GM23338 (cell line): ENCODE measurements at regions not wholly inside any gene's neighbourhood (a gene's known extent, or its start where the extent isn't known, plus 50 kb on each side); places are given as distances from the start of the nearest gene placed in this dataset.

ENCODE experiments used
- ATAC-seq: fragments of 200-7000 bp; cut with Tn5 transposase; 3 replicates; pipeline ENCODE4 v1.9.1; 2020
- DNase-seq: peaks from one replicate; pipeline ENCODE4 v3.0.0-alpha.2; 2015; ENCODE audit warnings: low spot score
- H2AFZ ChIP-seq: fragments of 200-600 bp; sonication (generic); 2 replicates; pipeline ENCODE4 v1.8.0; 2016; ENCODE audit warnings: antibody characterized with exemption, mild to moderate bottlenecking, moderate library complexity
- H3F3A ChIP-seq: fragments of 200-600 bp; sonication (generic); replicated peaks from 2 replicates; pipeline ENCODE4 v1.8.0; 2017; ENCODE audit warnings: antibody characterized with exemption, mixed run types, low read depth
- H3K27ac ChIP-seq: fragments of 200-600 bp; sonication (generic); 2 replicates; pipeline ENCODE4 v1.6.1; 2016; ENCODE audit warnings: low read depth
- H3K27me3 ChIP-seq: fragments of 200-600 bp; sonication (generic); 2 replicates; pipeline ENCODE4 v1.8.0; 2016; ENCODE audit warnings: mild to moderate bottlenecking, mixed run types, moderate library complexity; ENCODE audit not compliant: insufficient read depth
- H3K36me3 ChIP-seq: fragments of 200-600 bp; sonication (generic); 2 replicates; pipeline ENCODE4 v1.8.0; 2016; ENCODE audit warnings: mild to moderate bottlenecking; ENCODE audit not compliant: insufficient read depth
- H3K4me1 ChIP-seq: fragments of 200-600 bp; sonication (generic); 2 replicates; pipeline ENCODE4 v1.8.0; 2016; ENCODE audit warnings: mild to moderate bottlenecking, moderate library complexity; ENCODE audit not compliant: insufficient read depth
- H3K4me2 ChIP-seq: fragments of 200-600 bp; sonication (generic); 2 replicates; pipeline ENCODE4 v1.7.1; 2017; ENCODE audit warnings: mixed run types
- H3K4me3 ChIP-seq: fragments of 200-600 bp; sonication (generic); 2 replicates; pipeline ENCODE4 v1.6.1; 2016; ENCODE audit warnings: mixed run types
- H3K79me2 ChIP-seq: fragments of 200-600 bp; sonication (generic); replicated peaks from 2 replicates; pipeline ENCODE4 v1.8.0; 2017; ENCODE audit warnings: mild to moderate bottlenecking; ENCODE audit not compliant: insufficient read depth
- H3K9me2 ChIP-seq: fragments of 200-600 bp; sonication (generic); 2 replicates; pipeline ENCODE4 v1.8.0; 2017; ENCODE audit not compliant: insufficient read depth
- H4K20me1 ChIP-seq: fragments of 200-600 bp; sonication (generic); replicated peaks from 2 replicates; pipeline ENCODE4 v1.8.0; 2017; ENCODE audit warnings: mild to moderate bottlenecking; ENCODE audit not compliant: insufficient read depth
- H3K27ac Mint-ChIP-seq: 2 replicates; pipeline ENCODE4 v1.8.0; 2020; ENCODE audit warnings: inconsistent platforms, mild to moderate bottlenecking, moderate library complexity, mixed read lengths
- H3K27me3 Mint-ChIP-seq: 3 replicates; pipeline ENCODE4 v1.8.0; 2022; ENCODE audit warnings: low read depth, mild to moderate bottlenecking, moderate library complexity, mixed read lengths, inconsistent platforms; ENCODE audit not compliant: insufficient read depth, poor library complexity
- H3K36me3 Mint-ChIP-seq: 3 replicates; pipeline ENCODE4 v1.8.0; 2021; ENCODE audit warnings: low read depth, mild to moderate bottlenecking, inconsistent platforms, moderate library complexity, mixed read lengths
- H3K4me1 Mint-ChIP-seq: 3 replicates; pipeline ENCODE4 v1.8.0; 2020; ENCODE audit warnings: mild to moderate bottlenecking, inconsistent platforms, mixed read lengths
- H3K4me3 Mint-ChIP-seq: 3 replicates; pipeline ENCODE4 v1.8.0; 2021; ENCODE audit warnings: moderate library complexity, mild to moderate bottlenecking, inconsistent platforms, mixed read lengths
- H3K9me3 Mint-ChIP-seq: 3 replicates; pipeline ENCODE4 v1.8.0; 2020; ENCODE audit warnings: moderate library complexity, mild to moderate bottlenecking, inconsistent platforms, mixed read lengths
- EZH2 ChIP-seq: fragments of 200-600 bp; sonication (generic); IDR thresholded peaks from one replicate; pipeline ENCODE4 v1.8.0; 2017; ENCODE audit warnings: antibody characterized with exemption, mild to moderate bottlenecking, low read depth; ENCODE audit not compliant: unreplicated experiment
- EZH2phosphoT487 ChIP-seq: fragments of 200-600 bp; sonication (generic); IDR thresholded peaks from one replicate; pipeline ENCODE4 v1.8.1; 2018; ENCODE audit warnings: antibody characterized with exemption; ENCODE audit not compliant: unreplicated experiment
- NANOG ChIP-seq: IDR thresholded peaks from 2 replicates; pipeline ENCODE4 v1.6.1; 2016; ENCODE audit warnings: antibody characterized with exemption, borderline replicate concordance
- POLR2AphosphoS5 ChIP-seq: IDR thresholded peaks from 2 replicates; pipeline ENCODE4 v1.6.1; 2016; ENCODE audit warnings: antibody characterized with exemption, low read depth
- STAT1 ChIP-seq: IDR thresholded peaks from one replicate; pipeline ENCODE4 v1.6.1; 2016; ENCODE audit warnings: antibody characterized with exemption; ENCODE audit not compliant: unreplicated experiment
- ZNF331 ChIP-seq: fragments of 250-450 bp; sonication (Bioruptor Pico); IDR thresholded peaks from 2 replicates; pipeline ENCODE4 v1.5.0; 2020; ENCODE audit warnings: low read depth, mild to moderate bottlenecking, moderate library complexity
- TF ChIP-seq, protein P1 (sequence below): fragments of 250-450 bp; sonication (Bioruptor Pico); IDR thresholded peaks from 2 replicates; pipeline ENCODE4 v1.5.0; 2020; ENCODE audit warnings: mild to moderate bottlenecking, moderate library complexity

DNA sequence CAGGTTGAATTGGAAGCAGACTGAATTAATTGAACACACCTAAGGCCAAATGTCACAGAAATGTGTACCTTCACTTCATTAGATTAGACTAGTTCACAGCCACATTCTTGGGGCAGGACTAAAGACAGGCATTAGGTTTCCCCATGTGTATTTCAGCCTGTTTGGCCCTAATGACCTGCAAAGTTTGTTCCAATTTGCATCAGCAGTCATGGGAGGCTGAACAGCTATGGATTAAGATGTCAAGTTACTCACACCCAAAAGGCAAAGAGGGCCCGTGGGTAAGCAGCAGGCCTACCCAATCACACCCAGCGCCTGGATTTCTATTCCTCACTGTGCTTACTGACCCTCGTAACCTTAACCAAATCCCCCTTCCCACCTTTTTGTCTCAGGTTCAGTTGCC lies 99.6 kb upstream of the RIOK3 start:
- TF ChIP-seq EZH2 (no peak), STAT1 (no peak), EZH2phosphoT487 (no peak), POLR2AphosphoS5 (no peak), NANOG (no peak), ZNF331 (CRISPR knock-in tag) (no peak)
- TF ChIP-seq, protein P1, sequence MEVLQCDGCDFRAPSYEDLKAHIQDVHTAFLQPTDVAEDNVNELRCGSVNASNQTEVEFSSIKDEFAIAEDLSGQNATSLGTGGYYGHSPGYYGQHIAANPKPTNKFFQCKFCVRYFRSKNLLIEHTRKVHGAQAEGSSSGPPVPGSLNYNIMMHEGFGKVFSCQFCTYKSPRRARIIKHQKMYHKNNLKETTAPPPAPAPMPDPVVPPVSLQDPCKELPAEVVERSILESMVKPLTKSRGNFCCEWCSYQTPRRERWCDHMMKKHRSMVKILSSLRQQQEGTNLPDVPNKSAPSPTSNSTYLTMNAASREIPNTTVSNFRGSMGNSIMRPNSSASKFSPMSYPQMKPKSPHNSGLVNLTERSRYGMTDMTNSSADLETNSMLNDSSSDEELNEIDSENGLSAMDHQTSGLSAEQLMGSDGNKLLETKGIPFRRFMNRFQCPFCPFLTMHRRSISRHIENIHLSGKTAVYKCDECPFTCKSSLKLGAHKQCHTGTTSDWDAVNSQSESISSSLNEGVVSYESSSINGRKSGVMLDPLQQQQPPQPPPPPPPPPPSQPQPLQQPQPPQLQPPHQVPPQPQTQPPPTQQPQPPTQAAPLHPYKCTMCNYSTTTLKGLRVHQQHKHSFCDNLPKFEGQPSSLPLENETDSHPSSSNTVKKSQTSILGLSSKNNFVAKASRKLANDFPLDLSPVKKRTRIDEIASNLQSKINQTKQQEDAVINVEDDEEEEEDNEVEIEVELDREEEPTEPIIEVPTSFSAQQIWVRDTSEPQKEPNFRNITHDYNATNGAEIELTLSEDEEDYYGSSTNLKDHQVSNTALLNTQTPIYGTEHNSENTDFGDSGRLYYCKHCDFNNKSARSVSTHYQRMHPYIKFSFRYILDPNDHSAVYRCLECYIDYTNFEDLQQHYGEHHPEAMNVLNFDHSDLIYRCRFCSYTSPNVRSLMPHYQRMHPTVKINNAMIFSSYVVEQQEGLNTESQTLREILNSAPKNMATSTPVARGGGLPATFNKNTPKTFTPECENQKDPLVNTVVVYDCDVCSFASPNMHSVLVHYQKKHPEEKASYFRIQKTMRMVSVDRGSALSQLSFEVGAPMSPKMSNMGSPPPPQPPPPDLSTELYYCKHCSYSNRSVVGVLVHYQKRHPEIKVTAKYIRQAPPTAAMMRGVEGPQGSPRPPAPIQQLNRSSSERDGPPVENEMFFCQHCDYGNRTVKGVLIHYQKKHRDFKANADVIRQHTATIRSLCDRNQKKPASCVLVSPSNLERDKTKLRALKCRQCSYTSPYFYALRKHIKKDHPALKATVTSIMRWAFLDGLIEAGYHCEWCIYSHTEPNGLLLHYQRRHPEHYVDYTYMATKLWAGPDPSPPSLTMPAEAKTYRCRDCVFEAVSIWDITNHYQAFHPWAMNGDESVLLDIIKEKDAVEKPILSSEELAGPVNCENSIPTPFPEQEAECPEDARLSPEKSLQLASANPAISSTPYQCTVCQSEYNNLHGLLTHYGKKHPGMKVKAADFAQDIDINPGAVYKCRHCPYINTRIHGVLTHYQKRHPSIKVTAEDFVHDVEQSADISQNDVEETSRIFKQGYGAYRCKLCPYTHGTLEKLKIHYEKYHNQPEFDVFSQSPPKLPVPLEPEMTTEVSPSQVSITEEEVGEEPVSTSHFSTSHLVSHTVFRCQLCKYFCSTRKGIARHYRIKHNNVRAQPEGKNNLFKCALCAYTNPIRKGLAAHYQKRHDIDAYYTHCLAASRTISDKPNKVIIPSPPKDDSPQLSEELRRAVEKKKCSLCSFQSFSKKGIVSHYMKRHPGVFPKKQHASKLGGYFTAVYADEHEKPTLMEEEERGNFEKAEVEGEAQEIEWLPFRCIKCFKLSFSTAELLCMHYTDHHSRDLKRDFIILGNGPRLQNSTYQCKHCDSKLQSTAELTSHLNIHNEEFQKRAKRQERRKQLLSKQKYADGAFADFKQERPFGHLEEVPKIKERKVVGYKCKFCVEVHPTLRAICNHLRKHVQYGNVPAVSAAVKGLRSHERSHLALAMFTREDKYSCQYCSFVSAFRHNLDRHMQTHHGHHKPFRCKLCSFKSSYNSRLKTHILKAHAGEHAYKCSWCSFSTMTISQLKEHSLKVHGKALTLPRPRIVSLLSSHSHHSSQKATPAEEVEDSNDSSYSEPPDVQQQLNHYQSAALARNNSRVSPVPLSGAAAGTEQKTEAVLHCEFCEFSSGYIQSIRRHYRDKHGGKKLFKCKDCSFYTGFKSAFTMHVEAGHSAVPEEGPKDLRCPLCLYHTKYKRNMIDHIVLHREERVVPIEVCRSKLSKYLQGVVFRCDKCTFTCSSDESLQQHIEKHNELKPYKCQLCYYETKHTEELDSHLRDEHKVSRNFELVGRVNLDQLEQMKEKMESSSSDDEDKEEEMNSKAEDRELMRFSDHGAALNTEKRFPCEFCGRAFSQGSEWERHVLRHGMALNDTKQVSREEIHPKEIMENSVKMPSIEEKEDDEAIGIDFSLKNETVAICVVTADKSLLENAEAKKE, result no peak
- no peak overlapping the region for H3K27ac ChIP-seq
- no peaks in the 10 kb centered on the region for H3K27me3 ChIP-seq
- no peaks in the 10 kb centered on the region for H3K36me3 ChIP-seq
- Mint-ChIP-seq H3K9me3 (no peaks in the 10 kb centered on the region), H3K36me3 (peaks cover 13% of the 10 kb centered on the region), H3K4me1 (peaks cover 19% of the 10 kb centered on the region), H3K27ac (no peak overlapping the region), H3K4me3 (no peak overlapping the region), H3K27me3 (peaks cover 1% of the 10 kb centered on the region)
- ATAC-seq (no peak), DNase-seq (no peak)
- H4K20me1 ChIP-seq, result no peaks in the 10 kb centered on the region
- no peaks in the 10 kb centered on the region for H3K9me2 ChIP-seq
- peaks cover 8% of the 10 kb centered on the region for H3K4me1 ChIP-seq
- no peak overlapping the region for H3K4me3 ChIP-seq
- H3F3A ChIP-seq, result no peaks in the 10 kb centered on the region
- H3K4me2 ChIP-seq, result no peak overlapping the region
- H2AFZ ChIP-seq, result no peak overlapping the region
- no peaks in the 10 kb centered on the region for H3K79me2 ChIP-seq

DNA sequence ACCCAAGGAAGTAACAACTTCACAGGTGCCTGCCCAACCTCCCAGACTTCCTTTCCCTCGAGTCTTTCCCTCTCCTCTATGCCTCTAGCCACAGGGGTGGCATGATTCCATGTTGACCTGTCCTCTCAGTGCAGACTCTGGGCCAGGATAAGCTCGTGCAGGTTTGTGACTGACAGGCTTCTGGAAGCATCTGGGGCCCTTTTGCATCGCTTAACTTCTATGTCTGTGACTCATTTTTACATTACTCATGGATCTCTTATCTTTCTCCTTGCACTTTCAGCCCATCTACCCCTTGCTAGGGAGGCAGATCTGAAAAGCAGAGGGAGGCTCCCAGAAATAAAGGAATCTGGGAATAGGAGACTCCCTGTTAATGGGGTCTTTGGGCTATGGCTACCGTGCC lies 98.5 kb upstream of the RIOK3 start:
- Mint-ChIP-seq H3K36me3 (peaks cover 15% of the 10 kb centered on the region), H3K27me3 (peaks cover 1% of the 10 kb centered on the region), H3K27ac (no peak overlapping the region), H3K4me1 (peaks cover 20% of the 10 kb centered on the region), H3K4me3 (no peak overlapping the region), H3K9me3 (no peaks in the 10 kb centered on the region)
- Histone ChIP-seq H3K4me2 (no peak overlapping the region), H3K9me2 (no peaks in the 10 kb centered on the region), H2AFZ (no peak overlapping the region), H3K27ac (no peak overlapping the region), H3K79me2 (no peaks in the 10 kb centered on the region), H3K36me3 (no peaks in the 10 kb centered on the region), H4K20me1 (no peaks in the 10 kb centered on the region), H3K4me3 (no peak overlapping the region), H3K27me3 (no peaks in the 10 kb centered on the region), H3K4me1 (peaks cover 8% of the 10 kb centered on the region), H3F3A (no peaks in the 10 kb centered on the region)
- DNase-seq (no peak), ATAC-seq (no peak)
- TF ChIP-seq, protein P1, result no peak
- TF ChIP-seq NANOG (no peak), EZH2phosphoT487 (no peak), ZNF331 (CRISPR knock-in tag) (no peak), POLR2AphosphoS5 (no peak), STAT1 (no peak)
